Panc1 (cell line): ENCODE measurements at regions not wholly inside any gene's neighbourhood (a gene's known extent, or its start where the extent isn't known, plus 50 kb on each side); places are given as distances from the start of the nearest gene placed in this dataset.

ENCODE experiments used
- CTCF ChIP-seq: fragments of 450-650 bp; IDR thresholded peaks from 2 replicates; pipeline ENCODE4 v1.5.1; 2017; ENCODE audit warnings: mild to moderate bottlenecking
- POLR2AphosphoS5 ChIP-seq: IDR thresholded peaks from 2 replicates; pipeline ENCODE4 v1.6.1; 2012; ENCODE audit warnings: mild to moderate bottlenecking, low read depth, low read length, moderate library complexity
- REST ChIP-seq, 2 experiments: IDR thresholded peaks; 2 replicates each; pipeline ENCODE4 v1.6.1; 2011 to 2012; ENCODE audit warnings: low read depth in 2 of 2, control low read depth in 1 of 2, low read length in 1 of 2, mild to moderate bottlenecking in 1 of 2, moderate library complexity in 1 of 2; ENCODE audit not compliant: insufficient read depth in 1 of 2
- SIN3A ChIP-seq: IDR thresholded peaks from 2 replicates; pipeline ENCODE4 v1.6.1; 2012; ENCODE audit warnings: low read depth, mild to moderate bottlenecking, low read length, moderate library complexity, borderline replicate concordance; ENCODE audit not compliant: insufficient read depth

- TF ChIP-seq CTCF (no peak), SIN3A (no peak), REST (IDR thresholded peaks at IDR 0.05; ENCODE audit: insufficient read depth in 1 of 2, low read depth in 2 of 2, low read length in 1 of 2) (no peak), POLR2AphosphoS5 (no peak)
Observed at GRCh38 chr7:25549271-25549921, 321.1 kb upstream of the NPVF start.
